ENCODE measurements at regions not wholly inside any gene's neighbourhood (a gene's known extent, or its start where the extent isn't known, plus 50 kb on each side); places are given as distances from the start of the nearest gene placed in this dataset.
"Not testable (repeated sequence)": the region's sequence is repeated elsewhere in the genome, so short reads cannot be mapped to it uniquely, and the experiment has no call there.

GRCh38 chr10:21445163-21445562 lies 80.3 kb downstream of the SKIDA1 start:
- no peak for TF ChIP-seq POLR2A (IDR thresholded peaks at IDR 0.05)
- TF ChIP-seq, protein P1, sequence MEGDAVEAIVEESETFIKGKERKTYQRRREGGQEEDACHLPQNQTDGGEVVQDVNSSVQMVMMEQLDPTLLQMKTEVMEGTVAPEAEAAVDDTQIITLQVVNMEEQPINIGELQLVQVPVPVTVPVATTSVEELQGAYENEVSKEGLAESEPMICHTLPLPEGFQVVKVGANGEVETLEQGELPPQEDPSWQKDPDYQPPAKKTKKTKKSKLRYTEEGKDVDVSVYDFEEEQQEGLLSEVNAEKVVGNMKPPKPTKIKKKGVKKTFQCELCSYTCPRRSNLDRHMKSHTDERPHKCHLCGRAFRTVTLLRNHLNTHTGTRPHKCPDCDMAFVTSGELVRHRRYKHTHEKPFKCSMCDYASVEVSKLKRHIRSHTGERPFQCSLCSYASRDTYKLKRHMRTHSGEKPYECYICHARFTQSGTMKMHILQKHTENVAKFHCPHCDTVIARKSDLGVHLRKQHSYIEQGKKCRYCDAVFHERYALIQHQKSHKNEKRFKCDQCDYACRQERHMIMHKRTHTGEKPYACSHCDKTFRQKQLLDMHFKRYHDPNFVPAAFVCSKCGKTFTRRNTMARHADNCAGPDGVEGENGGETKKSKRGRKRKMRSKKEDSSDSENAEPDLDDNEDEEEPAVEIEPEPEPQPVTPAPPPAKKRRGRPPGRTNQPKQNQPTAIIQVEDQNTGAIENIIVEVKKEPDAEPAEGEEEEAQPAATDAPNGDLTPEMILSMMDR (IDR thresholded peaks at IDR 0.05) = no peak
- Histone ChIP-seq H3K27ac (no peak overlapping the region), H3K4me3 (no peak overlapping the region), H3K9me3 (no peaks in the 10 kb centered on the region), H3K4me1 (no peaks in the 10 kb centered on the region), H3K27me3 (no peaks in the 10 kb centered on the region), H3K36me3 (no peaks in the 10 kb centered on the region)
- no peak for DNase-seq

GRCh38 chr10:21441625-21442024 lies 83.9 kb downstream of the SKIDA1 start:
- Histone ChIP-seq H3K9me3 (no peaks in the 10 kb centered on the region), H3K4me3 (no peak overlapping the region), H3K27me3 (no peaks in the 10 kb centered on the region), H3K4me1 (no peaks in the 10 kb centered on the region), H3K36me3 (no peaks in the 10 kb centered on the region), H3K27ac (no peak overlapping the region)
- DNase-seq = no peak
- TF ChIP-seq, protein P1 (IDR thresholded peaks at IDR 0.05) = no peak
- TF ChIP-seq POLR2A (IDR thresholded peaks at IDR 0.05) = no peak

- not testable (repeated sequence) for H3K36me3 ChIP-seq, DNase-seq, H3K4me1 ChIP-seq, H3K9me3 ChIP-seq, H3K27ac ChIP-seq, H3K27me3 ChIP-seq, H3K4me3 ChIP-seq
These were observed 86.6 kb downstream of the SKIDA1 start for GRCh38 chr10:21438914-21439313.

DNA sequence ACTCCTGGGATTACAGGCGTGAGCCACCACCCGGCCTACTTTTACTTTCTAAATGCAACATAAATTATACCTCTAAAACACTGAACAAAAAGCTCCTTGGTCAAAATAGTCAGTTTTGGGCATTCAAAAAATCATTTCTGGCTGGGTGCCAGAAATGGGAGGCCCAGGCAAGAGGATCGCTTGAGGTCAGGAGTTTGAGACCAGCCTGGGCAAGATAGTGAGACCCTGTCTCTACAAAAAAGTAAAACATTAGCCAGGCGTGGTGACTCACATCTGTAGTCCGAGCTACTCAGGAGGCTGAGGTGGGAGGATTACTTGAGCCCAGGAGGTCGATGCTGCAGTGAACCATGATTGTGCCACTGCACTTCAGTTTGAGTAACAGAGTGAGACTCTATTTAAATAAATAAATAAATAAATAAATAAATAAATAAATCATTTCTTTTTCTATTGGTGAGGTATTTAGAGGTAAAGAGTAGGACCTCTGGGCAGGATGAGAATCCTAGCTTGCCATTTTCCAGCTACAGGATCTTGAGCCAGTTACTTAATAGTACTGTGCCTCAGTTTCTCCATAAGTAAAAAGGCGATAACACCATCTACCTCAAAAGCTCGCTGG lies 87.6 kb downstream of the SKIDA1 start:
- no peak for DNase-seq
- Histone ChIP-seq H3K4me1 (no peaks in the 10 kb centered on the region), H3K27me3 (no peaks in the 10 kb centered on the region), H3K27ac (no peak overlapping the region), H3K9me3 (no peaks in the 10 kb centered on the region), H3K4me3 (no peak overlapping the region), H3K36me3 (no peaks in the 10 kb centered on the region)
- no peak for TF ChIP-seq POLR2A (IDR thresholded peaks at IDR 0.05)
- TF ChIP-seq, protein P1 (IDR thresholded peaks at IDR 0.05) = no peak

GRCh38 chr10:21432266-21432665 lies 93.2 kb downstream of the SKIDA1 start:
- Histone ChIP-seq H3K36me3 (no peaks in the 10 kb centered on the region), H3K9me3 (no peaks in the 10 kb centered on the region), H3K4me1 (no peaks in the 10 kb centered on the region), H3K27me3 (no peaks in the 10 kb centered on the region), H3K4me3 (no peak overlapping the region), H3K27ac (no peak overlapping the region)
- TF ChIP-seq, protein P1 (IDR thresholded peaks at IDR 0.05) = no peak
- TF ChIP-seq POLR2A (IDR thresholded peaks at IDR 0.05) = no peak
- DNase-seq = no peak

DNA sequence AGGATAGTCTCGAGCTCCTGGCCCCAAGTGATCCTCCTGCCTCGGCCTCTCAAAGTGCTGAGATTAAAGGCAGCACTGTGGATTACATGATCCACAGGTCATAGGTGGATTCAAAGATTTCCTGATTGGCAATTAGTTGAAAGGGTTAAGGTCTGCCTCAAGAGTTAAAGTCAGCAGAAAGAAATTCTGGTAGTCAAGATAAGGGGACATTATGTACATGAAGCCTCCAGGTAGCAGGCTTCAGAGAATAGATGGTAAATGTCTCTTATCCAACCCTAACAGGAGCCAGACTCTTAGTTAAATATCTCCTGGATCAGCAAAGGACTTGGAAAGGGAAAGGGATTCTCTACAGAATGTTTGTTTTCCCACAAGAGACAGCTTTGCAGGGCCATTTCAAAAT lies 93.7 kb downstream of the SKIDA1 start:
- no peaks in the 10 kb centered on the region for H3K36me3 ChIP-seq
- H3K4me1 ChIP-seq = no peaks in the 10 kb centered on the region
- no peak overlapping the region for H3K4me3 ChIP-seq
- TF ChIP-seq, protein P1 (IDR thresholded peaks at IDR 0.05) = no peak
- no peak for TF ChIP-seq POLR2A (IDR thresholded peaks at IDR 0.05)
- no peaks in the 10 kb centered on the region for H3K27me3 ChIP-seq
- no peak overlapping the region for H3K27ac ChIP-seq
- DNase-seq = no peak
- H3K9me3 ChIP-seq = no peaks in the 10 kb centered on the region

All from Peyer's patch (tissue), 4 donors.